Body of pancreas (tissue), 4 donors: ENCODE measurements at regions not wholly inside any gene's neighbourhood (a gene's known extent, or its start where the extent isn't known, plus 50 kb on each side); places are given as distances from the start of the nearest gene placed in this dataset.

Experiments used
- POLR2A ChIP-seq, 3 donors: fragments of 450-650 bp; IDR thresholded peaks; one replicate each; pipeline ENCODE4 v1.6.1; 2016; ENCODE audit warnings: antibody characterized with exemption in 3 of 3, mild to moderate bottlenecking in 2 of 3
- TF ChIP-seq, protein P1 (sequence below), 7 experiments: fragments of 450-650 bp in 4 of 7; fragments of 200-600 bp in 3 of 7; sonication (generic) in 3 of 7; IDR thresholded peaks; one replicate each; pipeline ENCODE4 v1.5.1; 2016 to 2019; ENCODE audit warnings: antibody characterized with exemption in 7 of 7

- TF ChIP-seq, protein P1, sequence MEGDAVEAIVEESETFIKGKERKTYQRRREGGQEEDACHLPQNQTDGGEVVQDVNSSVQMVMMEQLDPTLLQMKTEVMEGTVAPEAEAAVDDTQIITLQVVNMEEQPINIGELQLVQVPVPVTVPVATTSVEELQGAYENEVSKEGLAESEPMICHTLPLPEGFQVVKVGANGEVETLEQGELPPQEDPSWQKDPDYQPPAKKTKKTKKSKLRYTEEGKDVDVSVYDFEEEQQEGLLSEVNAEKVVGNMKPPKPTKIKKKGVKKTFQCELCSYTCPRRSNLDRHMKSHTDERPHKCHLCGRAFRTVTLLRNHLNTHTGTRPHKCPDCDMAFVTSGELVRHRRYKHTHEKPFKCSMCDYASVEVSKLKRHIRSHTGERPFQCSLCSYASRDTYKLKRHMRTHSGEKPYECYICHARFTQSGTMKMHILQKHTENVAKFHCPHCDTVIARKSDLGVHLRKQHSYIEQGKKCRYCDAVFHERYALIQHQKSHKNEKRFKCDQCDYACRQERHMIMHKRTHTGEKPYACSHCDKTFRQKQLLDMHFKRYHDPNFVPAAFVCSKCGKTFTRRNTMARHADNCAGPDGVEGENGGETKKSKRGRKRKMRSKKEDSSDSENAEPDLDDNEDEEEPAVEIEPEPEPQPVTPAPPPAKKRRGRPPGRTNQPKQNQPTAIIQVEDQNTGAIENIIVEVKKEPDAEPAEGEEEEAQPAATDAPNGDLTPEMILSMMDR (IDR thresholded peaks at IDR 0.05) = no peak
- TF ChIP-seq POLR2A (IDR thresholded peaks at IDR 0.05) = no peak
Observed at GRCh38 chr2:125373293-125373692, 1282.7 kb upstream of the GYPC start.
